Left lung (tissue), 4 donors: ENCODE measurements at regions not wholly inside any gene's neighbourhood (a gene's known extent, or its start where the extent isn't known, plus 50 kb on each side); places are given as distances from the start of the nearest gene placed in this dataset.

ENCODE experiments used
- ATAC-seq: fragments of 200-7000 bp; cut with Tn5 transposase; one replicate; pipeline ENCODE4 v1.9.1; 2020; ENCODE audit warnings: moderate library complexity
- DNase-seq, 4 donors: peaks; one replicate each; pipeline ENCODE4 v3.0.0-alpha.2; 2013 to 2020
- H3K27ac ChIP-seq, 2 donors: fragments of 200-600 bp; sonication (generic) in 1 of 2; one replicate each; pipeline versions ENCODE4 v1.5.0 to v1.8.0; 2020 to 2021
- H3K27me3 ChIP-seq, 2 donors: fragments of 200-600 bp; sonication (generic) in 1 of 2; one replicate each; pipeline versions ENCODE4 v1.5.0 to v1.8.0; 2020 to 2021
- H3K36me3 ChIP-seq, 2 donors: fragments of 200-600 bp; sonication (generic) in 1 of 2; one replicate each; pipeline versions ENCODE4 v1.5.0 to v1.8.0; 2020 to 2021
- H3K4me1 ChIP-seq, 2 donors: fragments of 200-600 bp; one replicate each; pipeline ENCODE4 v1.8.0; 2021
- H3K4me3 ChIP-seq, 2 donors: fragments of 200-600 bp; sonication (generic) in 1 of 2; one replicate each; pipeline versions ENCODE4 v1.5.0 to v1.8.0; 2020 to 2021; ENCODE audit warnings: mild to moderate bottlenecking in 1 of 2
- H3K9me3 ChIP-seq, 2 donors: fragments of 200-600 bp; sonication (generic) in 1 of 2; one replicate each; pipeline versions ENCODE4 v1.5.0 to v1.8.0; 2020 to 2021
- intact Hi-C, 2 donors: fragments of 100-400 bp; cut with DNase I; formaldehyde crosslinking; loops; one replicate each; pipeline versions ENCODE4 v1.11.2 to v1.14.2; 2022
- TF ChIP-seq, protein P1 (sequence below), 2 donors: fragments of 200-600 bp; sonication (generic) in 1 of 2; IDR thresholded peaks; one replicate each; pipeline versions ENCODE4 v1.5.0 to v1.8.0; 2021; ENCODE audit warnings: antibody characterized with exemption in 2 of 2
- donor health status: DM: no; HTN: yes; CAD: no.
- donor health status: DM: no; HTN: no; CAD: no.

GRCh38 chr15:62469874-62470688 is 305.0 kb upstream of the C2CD4B start:
- H3K4me1 ChIP-seq = peaks cover 7 to 14% of the 10 kb centered on the region in 2 donors
- TF ChIP-seq, protein P1, sequence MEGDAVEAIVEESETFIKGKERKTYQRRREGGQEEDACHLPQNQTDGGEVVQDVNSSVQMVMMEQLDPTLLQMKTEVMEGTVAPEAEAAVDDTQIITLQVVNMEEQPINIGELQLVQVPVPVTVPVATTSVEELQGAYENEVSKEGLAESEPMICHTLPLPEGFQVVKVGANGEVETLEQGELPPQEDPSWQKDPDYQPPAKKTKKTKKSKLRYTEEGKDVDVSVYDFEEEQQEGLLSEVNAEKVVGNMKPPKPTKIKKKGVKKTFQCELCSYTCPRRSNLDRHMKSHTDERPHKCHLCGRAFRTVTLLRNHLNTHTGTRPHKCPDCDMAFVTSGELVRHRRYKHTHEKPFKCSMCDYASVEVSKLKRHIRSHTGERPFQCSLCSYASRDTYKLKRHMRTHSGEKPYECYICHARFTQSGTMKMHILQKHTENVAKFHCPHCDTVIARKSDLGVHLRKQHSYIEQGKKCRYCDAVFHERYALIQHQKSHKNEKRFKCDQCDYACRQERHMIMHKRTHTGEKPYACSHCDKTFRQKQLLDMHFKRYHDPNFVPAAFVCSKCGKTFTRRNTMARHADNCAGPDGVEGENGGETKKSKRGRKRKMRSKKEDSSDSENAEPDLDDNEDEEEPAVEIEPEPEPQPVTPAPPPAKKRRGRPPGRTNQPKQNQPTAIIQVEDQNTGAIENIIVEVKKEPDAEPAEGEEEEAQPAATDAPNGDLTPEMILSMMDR (IDR thresholded peaks at IDR 0.05) = no peak
- ATAC-seq (peak; percentile 76), DNase-seq (peak in 1 of 4 donors; percentile 49)
- no peaks in the 10 kb centered on the region for H3K36me3 ChIP-seq
- H3K9me3 ChIP-seq = no peaks in the 10 kb centered on the region
- intact Hi-C loops = no loop called here
- H3K27me3 ChIP-seq = no peaks in the 10 kb centered on the region
- H3K4me3 ChIP-seq = no peak overlapping the region
- H3K27ac ChIP-seq = peak overlapping the region; percentile 30 to 80

DNA sequence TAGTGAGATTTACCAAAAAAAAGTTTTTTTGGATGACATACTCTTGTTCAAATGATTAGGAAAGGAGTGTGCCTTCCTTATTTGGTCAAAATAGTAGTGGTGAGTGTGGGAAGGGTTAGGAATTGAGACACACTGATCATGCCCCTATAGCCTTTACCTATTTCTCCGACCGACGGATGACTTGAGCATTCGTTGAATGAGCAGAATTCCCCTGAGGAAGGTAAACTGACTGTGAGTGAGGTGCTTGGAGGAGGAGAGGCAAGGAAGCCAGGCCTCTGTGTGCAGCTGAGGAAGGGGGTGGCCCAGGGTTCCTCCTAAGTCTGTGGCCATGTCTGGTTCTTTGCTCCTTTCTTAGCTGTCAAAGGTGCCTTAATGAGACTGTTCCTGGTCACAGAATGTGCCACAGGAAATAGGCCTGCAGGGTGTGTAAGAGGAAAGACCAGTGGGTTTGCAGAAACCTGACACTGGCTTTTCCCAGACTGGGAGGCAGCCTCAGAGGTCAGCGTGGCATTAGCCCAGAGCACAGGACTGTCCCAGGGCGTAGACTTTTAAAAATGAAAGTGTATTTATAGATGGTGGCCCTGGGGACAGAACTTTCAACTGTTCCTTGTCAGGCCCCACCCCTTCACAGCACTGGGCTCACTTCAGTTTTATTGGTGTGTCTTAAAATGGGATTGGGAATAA is 307.7 kb upstream of the C2CD4B start:
- intact Hi-C loops = no loop called here
- Histone ChIP-seq H3K9me3 (no peaks in the 10 kb centered on the region), H3K4me1 (peaks cover 7 to 14% of the 10 kb centered on the region in 2 donors), H3K27me3 (no peaks in the 10 kb centered on the region), H3K4me3 (no peak overlapping the region), H3K36me3 (no peaks in the 10 kb centered on the region), H3K27ac (no peak overlapping the region)
- DNase-seq (no peak), ATAC-seq (peak; percentile 11)
- TF ChIP-seq, protein P1 (IDR thresholded peaks at IDR 0.05) = no peak

DNA sequence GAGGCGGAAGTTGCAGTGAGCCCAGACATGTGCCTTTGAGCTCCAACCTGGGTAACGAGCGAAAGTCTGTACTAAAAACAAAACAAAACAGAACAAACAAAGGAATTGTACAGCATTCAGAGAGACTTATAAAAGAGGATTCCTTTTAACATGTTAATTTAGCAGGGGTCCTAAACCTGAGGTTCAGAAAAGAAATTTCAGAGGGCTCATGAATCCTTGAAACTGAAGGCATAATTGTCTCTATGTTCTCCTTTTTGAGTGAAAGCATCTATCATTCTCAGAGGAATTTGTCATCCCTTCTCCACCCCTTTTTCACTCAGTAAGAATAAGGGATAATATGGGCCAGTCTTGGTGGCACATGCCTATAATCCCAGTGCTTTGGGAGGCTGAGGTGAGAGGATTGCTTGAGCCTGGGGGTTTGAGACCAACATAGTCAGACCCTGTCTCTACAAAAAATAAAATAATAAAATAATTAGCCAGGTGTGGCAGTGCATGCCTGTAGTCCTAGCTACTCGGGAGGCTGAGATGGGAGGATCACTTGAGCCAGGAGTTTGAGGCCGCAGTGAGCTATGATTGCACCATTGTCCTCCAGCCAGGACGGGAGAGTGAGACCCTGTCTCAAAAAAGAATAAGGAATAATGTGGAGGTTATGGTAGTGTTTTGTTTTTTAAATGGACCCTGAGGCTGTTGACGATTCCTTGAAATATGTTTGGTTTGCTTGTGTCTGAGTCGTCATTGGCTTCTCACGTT is 309.1 kb upstream of the C2CD4B start:
- Histone ChIP-seq H3K27ac (no peak overlapping the region), H3K4me3 (no peak overlapping the region), H3K36me3 (no peaks in the 10 kb centered on the region), H3K27me3 (no peaks in the 10 kb centered on the region), H3K4me1 (peaks cover 7 to 14% of the 10 kb centered on the region in 2 donors), H3K9me3 (no peaks in the 10 kb centered on the region)
- TF ChIP-seq, protein P1 (IDR thresholded peaks at IDR 0.05) = no peak
- DNase-seq (no peak), ATAC-seq (no peak)
- intact Hi-C loops = no loop called here

GRCh38 chr15:62474771-62475124 is 309.7 kb upstream of the C2CD4B start:
- no peaks in the 10 kb centered on the region for H3K36me3 ChIP-seq
- no peaks in the 10 kb centered on the region for H3K27me3 ChIP-seq
- no peak overlapping the region for H3K27ac ChIP-seq
- TF ChIP-seq, protein P1 (IDR thresholded peaks at IDR 0.05) = no peak
- H3K4me3 ChIP-seq = no peak overlapping the region
- DNase-seq (no peak), ATAC-seq (no peak)
- peaks cover 7 to 10% of the 10 kb centered on the region in 2 donors for H3K4me1 ChIP-seq
- H3K9me3 ChIP-seq = no peaks in the 10 kb centered on the region
- intact Hi-C loops = no loop called here

GRCh38 chr15:62475591-62475990 is 310.5 kb upstream of the C2CD4B start:
- Histone ChIP-seq H3K4me3 (no peak overlapping the region), H3K27ac (no peak overlapping the region), H3K36me3 (no peaks in the 10 kb centered on the region), H3K27me3 (no peaks in the 10 kb centered on the region), H3K4me1 (peaks cover 1 to 7% of the 10 kb centered on the region in 2 donors), H3K9me3 (no peaks in the 10 kb centered on the region)
- DNase-seq = no peak
- intact Hi-C loops = no loop called here
- TF ChIP-seq, protein P1 (IDR thresholded peaks at IDR 0.05) = no peak
- ATAC-seq = no peak
